GM12801 (cell line): ENCODE measurements at regions not wholly inside any gene's neighbourhood (a gene's known extent, or its start where the extent isn't known, plus 50 kb on each side); places are given as distances from the start of the nearest gene placed in this dataset.

Experiments
- CTCF ChIP-seq: IDR thresholded peaks from one replicate; pipeline ENCODE4 v1.5.1; 2011; ENCODE audit warnings: control low read depth; ENCODE audit not compliant: insufficient read length; ENCODE audit errors: extremely low read depth

- TF ChIP-seq CTCF, result no peak
Measured at GRCh38 chr20:57909763-57910331, 200.0 kb upstream of the PMEPA1 start.

GRCh38 chr20:57908704-57909630 lies 199.2 kb upstream of the PMEPA1 start:
- no peak for TF ChIP-seq CTCF

- no peak for TF ChIP-seq CTCF
Measured at GRCh38 chr20:57908226-57908625, 198.4 kb upstream of the PMEPA1 start.

GRCh38 chr20:57907131-57908000 lies 197.6 kb upstream of the PMEPA1 start:
- TF ChIP-seq CTCF, result no peak

GRCh38 chr20:57905448-57905847 lies 195.6 kb upstream of the PMEPA1 start:
- TF ChIP-seq CTCF, result no peak

GRCh38 chr20:57904314-57905105 lies 194.7 kb upstream of the PMEPA1 start:
- no peak for TF ChIP-seq CTCF
